Erythroblast (primary cell): ENCODE measurements at regions not wholly inside any gene's neighbourhood (a gene's known extent, or its start where the extent isn't known, plus 50 kb on each side); places are given as distances from the start of the nearest gene placed in this dataset.

Experiments
- GATA1 ChIP-seq: IDR thresholded peaks from 2 replicates; pipeline ENCODE4 v1.6.1; 2011; ENCODE audit warnings: low read depth, mild to moderate bottlenecking, control low read depth, low read length, moderate library complexity
- POLR2A ChIP-seq: IDR thresholded peaks from 2 replicates; pipeline ENCODE4 v1.6.1; 2011; ENCODE audit warnings: mild to moderate bottlenecking, low read length

- no peak for TF ChIP-seq POLR2A
- TF ChIP-seq GATA1 = no peak
Observed at GRCh38 chr2:145728511-145728910, 1208.6 kb upstream of the ZEB2 start.
